DMS 273 treated with DMSO at 0.1 percent for 48 hours (cell line): ENCODE measurements at regions not wholly inside any gene's neighbourhood (a gene's known extent, or its start where the extent isn't known, plus 50 kb on each side); places are given as distances from the start of the nearest gene placed in this dataset.

ENCODE experiments used
- DNase-seq: peaks from one replicate; lab custom pipeline; 2025; lab: John Stamatoyannopoulos, UW

DNA sequence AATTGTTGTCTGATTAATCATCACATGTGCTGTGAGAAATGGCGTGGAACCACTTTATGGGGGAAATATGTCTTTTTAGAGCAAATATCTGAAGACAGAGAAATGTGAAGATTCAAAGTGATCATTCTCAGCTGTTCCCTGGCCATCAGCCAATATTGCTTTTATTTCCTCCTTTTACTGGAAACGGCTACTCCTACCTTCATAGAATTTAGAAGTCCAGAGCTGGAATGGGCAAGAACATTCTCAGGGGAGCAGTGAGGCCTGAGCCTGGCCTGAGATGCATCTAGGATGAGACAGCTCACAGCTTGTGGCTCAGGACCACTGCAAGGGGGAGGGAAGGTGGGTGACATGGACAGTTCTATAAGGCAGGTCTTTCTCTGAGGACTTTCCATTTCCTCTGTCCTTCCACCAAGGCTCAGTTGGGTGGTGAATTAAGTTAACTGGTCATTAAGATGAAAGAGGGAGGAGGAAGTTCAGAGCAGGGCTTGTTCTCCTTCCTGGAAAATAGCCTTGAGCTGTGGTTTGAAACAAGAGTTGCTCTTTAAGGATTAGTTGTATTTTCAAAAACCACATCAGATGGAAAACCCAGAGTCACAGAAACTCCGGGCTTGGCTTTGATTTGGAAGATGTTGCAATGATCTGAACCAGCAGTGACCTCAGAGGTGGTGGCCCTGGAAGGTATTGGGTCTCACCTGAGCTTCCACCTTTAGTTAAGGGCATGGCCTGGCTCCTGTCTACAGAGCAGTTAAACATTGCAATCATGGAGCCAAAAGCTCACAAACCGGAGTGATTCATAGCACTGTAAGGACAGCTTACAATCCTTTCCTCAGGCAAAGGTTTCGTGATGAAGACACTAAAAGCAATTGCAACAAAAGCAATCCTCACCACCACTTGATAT, 144.3 kb downstream of the VAPA start:
- no peak for DNase-seq

DNA sequence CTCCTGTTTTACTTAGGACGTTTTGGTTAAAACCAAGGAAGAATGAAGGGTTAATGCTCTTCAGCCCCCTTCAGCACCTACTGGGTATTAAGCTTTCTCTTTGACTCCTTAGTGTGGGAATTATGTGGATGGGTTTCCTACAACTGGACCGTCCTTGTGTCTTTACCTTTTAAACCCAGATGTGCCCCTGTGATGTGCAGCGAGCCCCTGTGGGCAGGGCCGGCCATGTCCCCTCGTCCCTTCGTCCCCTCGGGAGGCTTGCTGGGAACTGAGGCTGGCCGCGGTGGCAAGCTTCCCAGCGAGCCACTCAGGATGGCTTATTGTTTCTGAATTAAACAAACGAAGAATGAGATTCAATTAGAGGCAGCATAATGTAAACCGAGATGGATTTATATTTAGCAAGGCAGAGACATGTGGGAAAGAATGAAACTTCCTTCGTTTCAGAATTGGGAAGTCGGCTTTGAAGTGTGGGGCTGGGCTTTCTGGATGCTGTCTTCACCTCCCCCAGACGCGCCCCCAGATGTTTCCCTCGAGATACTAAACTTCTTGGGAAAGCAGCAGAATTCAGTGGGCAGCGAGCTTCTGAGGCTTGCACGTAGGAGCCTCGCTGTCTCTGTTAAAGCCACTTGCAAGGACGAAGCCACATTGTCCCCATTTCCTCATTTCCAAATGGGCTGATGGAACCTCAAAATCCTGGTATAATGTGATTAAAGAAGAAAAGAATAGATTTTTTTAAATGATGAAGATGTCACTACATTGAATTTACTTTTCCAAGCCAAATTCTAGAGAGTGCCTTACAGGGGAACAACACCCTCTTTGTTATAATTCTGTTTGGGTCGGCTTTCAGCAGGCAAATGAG, 146.0 kb downstream of the VAPA start:
- DNase-seq = no peak

DNA sequence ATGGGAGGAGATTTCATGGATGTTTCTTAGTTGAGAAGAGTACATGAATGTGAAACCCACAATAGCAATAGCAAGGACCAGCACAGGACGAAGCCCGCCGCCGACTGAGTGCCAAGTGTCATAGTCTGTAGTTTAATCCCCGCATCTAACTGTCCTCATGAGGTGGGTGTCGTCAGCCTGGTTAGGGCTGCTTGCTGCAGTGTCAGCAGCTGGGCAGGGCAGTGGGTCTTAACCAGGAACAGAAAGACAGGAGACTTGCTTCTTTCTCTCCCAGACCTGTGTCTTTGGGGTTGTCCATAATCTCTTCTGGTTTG, 146.6 kb downstream of the VAPA start:
- DNase-seq = no peak

- DNase-seq = no peak
These were observed 147.0 kb downstream of the VAPA start for GRCh38 chr18:10060841-10061240.

- DNase-seq = no peak
These were observed 147.8 kb downstream of the VAPA start for GRCh38 chr18:10061566-10062140.

DNA sequence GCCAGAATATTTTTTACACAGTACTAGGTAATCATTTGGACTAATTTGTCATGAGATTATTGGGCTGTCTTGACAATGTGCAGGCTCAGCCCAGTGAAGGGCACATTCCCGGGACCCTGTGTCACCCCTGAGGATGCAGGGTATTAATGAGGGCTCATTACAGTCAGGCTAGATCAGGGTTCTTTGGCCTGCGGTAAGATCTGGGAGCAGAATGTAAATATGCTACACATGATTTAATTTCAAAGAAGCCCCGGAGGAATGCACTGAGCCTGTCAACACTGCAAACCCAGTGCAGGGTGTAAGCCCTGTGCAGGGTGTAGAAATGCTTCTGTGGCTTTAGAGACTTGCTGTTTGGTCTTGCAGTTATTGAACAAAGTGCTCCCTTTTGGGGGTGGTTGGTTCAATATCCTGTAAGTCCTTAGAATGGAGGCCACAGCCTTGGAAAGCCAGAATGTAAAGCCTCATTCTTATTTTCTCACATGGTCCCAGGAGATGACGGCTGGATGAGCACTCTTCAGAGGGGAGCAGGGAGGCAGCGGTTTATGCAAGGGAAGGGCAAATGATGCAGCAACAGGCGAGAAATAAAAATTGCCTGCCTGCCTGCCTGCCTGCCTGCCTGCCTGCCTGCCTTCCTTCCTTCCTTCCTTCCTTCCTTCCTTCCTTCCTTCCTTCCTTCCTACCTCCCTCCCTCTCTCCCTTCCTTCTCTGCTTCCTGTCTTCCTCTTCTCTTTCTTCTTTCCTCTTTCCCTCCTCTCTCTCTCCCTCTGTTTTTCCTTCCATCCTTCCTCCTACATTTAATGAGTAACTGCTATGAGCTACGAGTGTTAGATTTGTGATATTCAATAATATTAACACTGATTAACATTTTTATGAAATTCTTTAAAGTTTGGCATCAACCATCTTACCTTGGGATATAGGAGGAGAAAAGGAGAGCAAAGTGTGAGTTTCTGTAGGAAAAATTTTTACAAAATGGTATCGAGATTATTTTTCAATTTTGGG, 148.8 kb downstream of the VAPA start:
- no peak for DNase-seq

DNA sequence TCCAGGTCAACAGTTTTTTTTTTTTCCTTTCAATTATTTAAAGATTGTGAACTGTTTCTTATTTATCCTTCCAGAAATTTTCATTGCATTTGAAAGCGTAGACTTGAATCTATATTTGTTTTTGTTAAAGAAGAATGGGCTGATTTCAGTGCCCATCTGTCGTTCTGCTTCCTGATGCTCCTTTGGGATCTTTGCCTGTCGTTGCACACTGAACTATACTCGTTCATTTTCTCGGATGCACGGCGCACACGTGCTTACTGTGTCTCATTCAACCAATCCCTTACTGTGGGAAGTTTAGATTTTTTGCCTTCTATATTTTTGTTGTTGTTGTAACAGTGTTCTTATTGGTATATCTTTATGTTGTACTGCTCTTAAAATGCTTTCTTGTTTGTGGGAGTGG, 149.7 kb downstream of the VAPA start:
- no peak for DNase-seq

DNA sequence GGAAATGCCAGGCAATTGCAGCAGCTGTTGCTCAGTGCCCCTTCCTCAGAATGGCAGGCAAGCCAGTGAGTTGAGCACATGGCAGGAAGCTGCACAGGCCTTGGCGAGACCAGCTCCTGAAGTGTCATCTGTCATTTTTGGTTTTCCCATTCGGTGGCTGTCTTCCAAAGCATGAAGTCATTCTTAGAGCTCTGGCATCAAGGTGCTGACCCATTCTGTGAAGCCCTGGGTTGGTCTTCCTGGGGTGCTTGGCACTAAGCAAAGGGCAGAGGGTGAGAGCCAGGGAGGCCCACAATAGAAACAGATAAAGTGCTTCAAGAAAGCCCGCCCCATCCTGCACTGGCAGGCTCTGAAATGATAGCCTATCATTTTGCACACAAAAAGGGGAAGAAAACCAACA, 150.5 kb downstream of the VAPA start:
- DNase-seq = no peak

DNA sequence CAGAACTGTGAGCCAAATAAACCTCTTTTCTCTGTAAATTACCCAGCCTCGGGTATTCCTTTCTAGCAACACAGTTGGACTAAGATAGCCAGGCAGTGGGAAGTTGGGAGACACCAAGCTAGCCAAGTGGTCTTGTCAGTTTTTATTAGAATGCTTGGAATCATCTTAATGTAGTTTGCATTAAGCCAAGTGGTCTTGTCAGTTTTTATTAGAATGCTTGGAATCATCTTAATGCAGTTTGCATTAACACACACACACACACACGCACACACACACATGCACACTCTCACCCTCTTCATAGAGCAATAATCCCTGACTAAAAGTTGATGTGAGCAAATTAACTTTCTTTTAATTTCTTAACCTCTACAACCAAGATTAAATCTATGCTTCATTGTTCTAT, 151.5 kb downstream of the VAPA start:
- no peak for DNase-seq

DNA sequence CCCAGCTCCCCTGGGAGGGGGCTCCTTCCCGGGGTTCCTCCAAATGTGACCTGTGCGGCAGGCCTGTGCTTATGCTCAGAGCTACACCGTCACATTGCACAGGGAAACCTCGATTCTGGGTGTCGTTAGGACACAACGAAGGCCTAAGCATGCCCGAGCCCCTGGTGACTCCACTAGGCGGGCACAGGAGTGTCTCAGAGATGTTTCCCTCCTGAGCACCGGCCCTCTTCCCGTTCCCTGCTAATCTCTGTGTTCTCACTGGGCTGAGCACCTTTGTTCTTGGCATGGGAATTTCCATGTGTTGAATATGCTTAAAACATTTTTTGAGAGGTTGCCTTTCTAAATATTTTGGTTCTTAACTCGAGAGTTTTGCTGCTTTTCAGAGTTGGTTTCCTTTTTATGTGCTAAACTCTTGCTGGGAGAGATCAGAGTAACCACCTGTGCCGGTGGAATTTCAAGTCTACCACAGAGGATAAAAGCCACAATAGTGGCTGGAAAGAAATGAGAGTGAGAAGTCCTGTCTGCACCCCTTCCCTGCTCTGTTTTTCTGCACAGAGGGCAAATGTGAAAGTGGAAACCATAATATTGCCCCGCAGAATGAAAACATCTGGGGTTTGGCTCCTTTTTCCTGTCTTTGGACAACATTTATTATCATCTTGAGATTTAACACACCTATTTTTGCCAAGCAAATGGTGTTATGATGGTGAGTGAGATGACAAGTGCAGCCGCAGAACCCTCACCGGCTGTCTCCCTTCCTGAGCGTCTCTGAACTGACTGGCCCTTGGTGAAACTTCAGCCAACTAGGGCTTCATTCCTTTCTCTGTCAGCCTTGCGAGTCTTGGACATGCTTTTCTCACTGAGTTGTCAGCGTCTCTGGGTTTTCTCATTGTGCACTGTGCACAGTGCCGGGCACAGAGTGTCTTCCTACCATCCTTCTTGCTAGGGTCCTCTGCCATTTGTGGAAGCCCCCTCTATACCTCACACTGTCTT, 154.1 kb downstream of the VAPA start:
- DNase-seq = no peak

- DNase-seq = no peak
These were observed 155.2 kb downstream of the VAPA start for GRCh38 chr18:10068766-10069567.

DNA sequence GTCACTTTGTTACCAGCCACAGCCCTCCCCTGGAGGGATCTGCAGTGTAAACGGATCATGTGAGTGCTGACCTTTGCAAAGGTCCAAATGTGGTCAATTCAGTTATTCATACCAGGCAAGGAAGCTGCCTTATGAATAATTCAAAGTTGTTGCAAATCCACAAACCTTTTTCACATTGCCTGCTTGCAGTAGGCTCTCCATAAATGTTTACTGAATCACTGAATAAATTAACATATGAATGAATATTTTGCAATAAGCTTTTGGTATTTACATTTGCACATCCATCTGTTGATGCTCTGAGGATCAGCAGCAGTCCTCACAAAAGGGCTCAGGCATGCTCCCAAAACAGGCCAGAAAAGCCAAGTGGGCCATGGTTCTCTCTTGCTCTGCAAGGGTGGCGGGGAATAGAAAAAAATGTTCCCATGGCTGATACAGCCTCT, 156.8 kb downstream of the VAPA start:
- peak; percentile 38 for DNase-seq

DNA sequence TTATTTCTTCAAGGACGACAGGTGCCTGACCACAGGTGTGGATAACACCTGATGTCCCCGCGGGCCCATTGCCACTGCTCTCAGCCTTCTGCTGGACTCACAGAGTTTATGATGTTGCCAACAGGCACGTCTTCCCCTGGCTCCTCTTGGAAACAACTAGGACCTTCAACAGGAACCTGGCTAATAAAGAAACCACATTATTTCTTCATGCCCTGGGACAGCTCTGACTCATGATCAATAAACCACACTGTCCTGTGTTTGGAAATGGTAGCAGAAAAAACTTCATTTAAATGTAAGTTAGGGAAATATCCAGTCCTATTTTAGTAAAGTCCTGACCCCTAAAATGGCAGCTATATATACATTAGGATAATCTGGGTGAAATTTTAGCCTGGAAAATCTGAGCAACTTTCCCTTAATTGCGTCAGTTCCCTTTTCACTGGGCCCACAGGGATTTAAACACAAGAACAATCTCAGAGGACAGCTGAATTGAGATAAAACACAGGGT, 158.9 kb downstream of the VAPA start:
- DNase-seq = no peak

- no peak for DNase-seq
These were observed 160.3 kb downstream of the VAPA start for GRCh38 chr18:10074110-10074509.

DNA sequence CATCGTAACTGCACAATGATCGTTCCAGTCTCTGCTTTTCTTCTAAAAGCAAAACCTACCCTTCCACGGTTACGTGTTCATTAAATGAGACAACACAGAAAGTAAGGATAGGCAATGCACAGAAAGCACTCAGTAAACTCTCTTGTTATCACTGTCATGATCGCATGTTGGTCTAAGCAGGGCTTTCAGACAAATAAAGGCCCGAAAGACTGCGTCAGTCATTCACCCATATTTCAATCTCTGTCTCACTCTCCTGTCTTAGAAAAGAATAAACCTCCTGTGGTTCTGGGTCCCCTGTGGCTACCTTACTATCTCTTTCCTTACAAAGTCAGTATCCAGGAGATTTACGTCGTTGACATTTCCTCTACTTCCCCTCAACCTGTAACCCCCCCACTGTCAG, 160.9 kb downstream of the VAPA start:
- no peak for DNase-seq

DNA sequence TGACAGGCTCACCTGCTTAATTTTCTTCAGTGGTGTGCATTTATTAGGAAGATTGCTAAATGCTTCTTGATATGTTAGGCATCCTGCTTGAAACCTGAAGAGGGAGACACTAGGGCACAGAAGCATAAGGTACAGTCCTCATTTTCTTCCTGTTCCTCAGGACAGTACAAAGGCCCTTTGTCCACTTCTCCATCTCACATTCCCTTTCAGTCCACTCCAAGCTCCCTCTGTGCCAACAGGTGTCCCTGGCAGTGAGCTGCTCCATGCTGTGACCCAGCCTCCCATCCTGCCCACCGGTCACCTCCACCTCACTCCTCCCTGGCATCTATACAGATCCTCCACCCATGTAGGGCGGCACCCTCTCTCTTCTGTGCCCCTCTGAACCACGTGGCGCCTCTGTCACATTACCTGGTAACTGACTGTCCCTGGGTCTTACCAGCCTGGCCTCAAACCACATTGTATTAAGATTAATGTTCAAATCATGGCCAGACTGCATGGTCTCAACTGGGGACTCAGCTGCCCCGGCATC, 162.8 kb downstream of the VAPA start:
- no peak for DNase-seq

DNA sequence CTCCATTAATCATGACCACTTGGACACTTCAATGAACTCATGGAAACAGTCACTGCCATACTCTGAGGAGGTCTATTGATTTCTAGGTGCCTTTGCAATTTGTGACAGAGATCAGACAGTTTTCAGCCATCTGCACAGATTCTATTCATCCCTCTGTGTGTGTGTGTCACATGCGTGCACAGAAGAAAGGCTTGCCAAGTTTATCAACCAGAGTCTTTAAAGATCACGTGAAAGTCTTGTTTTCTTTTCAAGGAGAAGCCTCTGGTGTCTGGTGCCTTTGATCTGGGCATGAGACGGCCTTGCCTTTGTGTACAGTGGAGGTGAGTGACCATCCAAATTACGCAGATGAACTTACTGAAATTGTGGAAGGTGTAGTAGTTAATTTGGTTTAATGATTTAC, 164.2 kb downstream of the VAPA start:
- DNase-seq = no peak

DNA sequence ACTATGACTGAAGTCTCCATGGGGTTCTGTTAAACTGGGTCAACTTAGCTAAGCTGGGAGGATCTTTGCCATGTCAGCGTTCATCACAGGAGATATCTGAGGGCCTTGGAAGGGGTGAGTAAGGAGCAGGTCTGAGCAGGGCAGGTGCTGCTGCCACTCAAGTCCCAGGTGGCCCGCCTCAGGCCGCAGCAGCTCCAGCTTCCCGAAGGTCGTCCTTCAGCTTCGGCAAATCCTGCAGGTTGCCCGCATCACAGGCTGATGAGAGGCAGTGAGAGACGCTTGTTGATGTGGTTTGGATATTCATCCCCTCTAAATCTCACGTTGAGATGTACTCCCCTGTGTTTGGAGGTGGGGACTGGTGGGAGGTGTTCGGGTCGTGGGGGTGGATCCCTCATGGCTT, 166.6 kb downstream of the VAPA start:
- no peak for DNase-seq

DNA sequence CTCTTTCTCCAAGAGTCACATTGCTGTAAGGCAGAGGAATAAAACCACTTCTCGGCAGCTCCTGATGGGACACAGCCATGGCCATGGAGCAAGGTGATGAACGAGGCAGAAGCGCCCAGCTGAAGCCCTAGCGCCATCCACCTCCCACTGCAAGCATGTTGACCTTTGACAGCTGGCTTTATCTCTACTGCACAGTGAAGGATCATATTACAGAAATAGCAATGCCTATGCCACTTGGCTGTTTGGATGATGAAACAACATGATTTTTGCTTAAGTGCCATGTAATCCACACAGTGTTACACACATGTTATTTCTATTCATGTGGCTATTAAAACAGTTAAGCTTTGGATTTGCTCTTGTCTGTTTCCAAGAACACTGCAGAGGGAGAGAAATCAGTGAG, 167.7 kb downstream of the VAPA start:
- no peak for DNase-seq
